Right hindlimb (tissue), 1 donor: ENCODE measurements at regions not wholly inside any gene's neighbourhood (a gene's known extent, or its start where the extent isn't known, plus 50 kb on each side); places are given as distances from the start of the nearest gene placed in this dataset.
"Not testable (repeated sequence)": the region's sequence is repeated elsewhere in the genome, so short reads cannot be mapped to it uniquely, and the experiment has no call there.

Experiments
- DNase-seq: peaks from one replicate; pipeline ENCODE4 v3.0.0-alpha.2; 2018

GRCh38 chr6:140155451-140156126 is 781.1 kb upstream of the CITED2 start:
- DNase-seq = no peak

- no peak for DNase-seq
Measured at GRCh38 chr6:140153703-140154102, 779.3 kb upstream of the CITED2 start.

GRCh38 chr6:140147825-140148814 is 773.7 kb upstream of the CITED2 start:
- DNase-seq = not testable (repeated sequence)

GRCh38 chr6:140140891-140141290 is 766.4 kb upstream of the CITED2 start:
- no peak for DNase-seq

- DNase-seq = no peak
Measured at GRCh38 chr6:140138311-140139010, 764.0 kb upstream of the CITED2 start.

- DNase-seq = no peak
Measured at GRCh38 chr6:140134224-140134623, 759.8 kb upstream of the CITED2 start.

GRCh38 chr6:140130074-140130473 is 755.6 kb upstream of the CITED2 start:
- no peak for DNase-seq

GRCh38 chr6:140124498-140124897 is 750.0 kb upstream of the CITED2 start:
- DNase-seq = no peak

GRCh38 chr6:140108167-140108566 is 733.7 kb upstream of the CITED2 start:
- DNase-seq = no peak

- no peak for DNase-seq
Measured at GRCh38 chr6:140107216-140107615, 732.8 kb upstream of the CITED2 start.

GRCh38 chr6:140105857-140106256 is 731.4 kb upstream of the CITED2 start:
- no peak for DNase-seq

GRCh38 chr6:140105241-140105640 is 730.8 kb upstream of the CITED2 start:
- DNase-seq = no peak

GRCh38 chr6:140101818-140102217 is 727.4 kb upstream of the CITED2 start:
- no peak for DNase-seq

- no peak for DNase-seq
Measured at GRCh38 chr6:140101367-140101766, 726.9 kb upstream of the CITED2 start.

GRCh38 chr6:140095532-140095931 is 721.1 kb upstream of the CITED2 start:
- no peak for DNase-seq

- DNase-seq = no peak
Measured at GRCh38 chr6:140091895-140092294, 717.4 kb upstream of the CITED2 start.

GRCh38 chr6:140090871-140091270 is 716.4 kb upstream of the CITED2 start:
- no peak for DNase-seq

GRCh38 chr6:140083375-140083774 is 708.9 kb upstream of the CITED2 start:
- no peak for DNase-seq

GRCh38 chr6:140082867-140083297 is 708.4 kb upstream of the CITED2 start:
- DNase-seq = no peak

- peak; percentile 30 for DNase-seq
Measured at GRCh38 chr6:140079328-140079727, 704.9 kb upstream of the CITED2 start.

- DNase-seq = no peak
Measured at GRCh38 chr6:140078561-140079125, 704.2 kb upstream of the CITED2 start.

- no peak for DNase-seq
Measured at GRCh38 chr6:140077827-140078560, 703.5 kb upstream of the CITED2 start.
